K562 (cell line): ENCODE measurements at regions not wholly inside any gene's neighbourhood (a gene's known extent, or its start where the extent isn't known, plus 50 kb on each side); places are given as distances from the start of the nearest gene placed in this dataset.

Experiments used
- CEBPG ChIP-seq, 3 experiments: fragments of 200-800 bp in 1 of 3; sonication (Bioruptor generic) in 1 of 3; sonication (generic) in 1 of 3; formaldehyde crosslinking in 1 of 3; IDR thresholded peaks in 2 of 3; conservative IDR thresholded peaks in 1 of 3; 2 replicates each; pipeline versions ENCODE4 v1.6.1 to v1.8.0; 2016 to 2022; ENCODE audit warnings: missing compliant biosample characterization in 2 of 3, missing genetic modification characterization in 2 of 3, mild to moderate bottlenecking in 1 of 3, missing genetic modification reagents in 1 of 3
- CHD1 ChIP-seq: fragments of 200-600 bp; sonication (generic); IDR thresholded peaks from one replicate; pipeline ENCODE4 v1.6.1; 2012; ENCODE audit warnings: mild to moderate bottlenecking, moderate library complexity, low read length, inconsistent platforms
- CTBP1 ChIP-seq: fragments of 450-650 bp; IDR thresholded peaks from 2 replicates; pipeline ENCODE4 v1.6.1; 2016; ENCODE audit warnings: borderline replicate concordance
- GABPB1 ChIP-seq: sonication (generic); formaldehyde crosslinking; IDR thresholded peaks from 2 replicates; pipeline ENCODE4 v1.8.0; 2022; ENCODE audit warnings: mild to moderate bottlenecking, missing genetic modification reagents
- HDAC3 ChIP-seq: fragments of 450-650 bp; IDR thresholded peaks from 2 replicates; pipeline ENCODE4 v1.6.1; 2018; ENCODE audit warnings: borderline replicate concordance, mild to moderate bottlenecking, moderate library complexity; ENCODE audit not compliant: partially characterized antibody
- HMGN3 ChIP-seq: IDR thresholded peaks from 2 replicates; pipeline ENCODE4 v1.6.1; 2011; ENCODE audit warnings: borderline replicate concordance, low read depth, mild to moderate bottlenecking, mixed read lengths, low read length; ENCODE audit not compliant: insufficient read length; ENCODE audit errors: extremely low read depth
- NCOA1 ChIP-seq: fragments of 450-650 bp; IDR thresholded peaks from 2 replicates; pipeline ENCODE4 v1.6.1; 2016; ENCODE audit warnings: low read depth
- PHF21A ChIP-seq: fragments of 450-650 bp; IDR thresholded peaks from 2 replicates; pipeline ENCODE4 v1.6.1; 2017; ENCODE audit warnings: low read depth, borderline replicate concordance
- STAG1 ChIP-seq: sonication (generic); formaldehyde crosslinking; IDR thresholded peaks from 2 replicates; pipeline ENCODE4 v1.5.0; 2020; ENCODE audit warnings: missing genetic modification reagents, borderline replicate concordance
- TBP ChIP-seq: optimal IDR thresholded peaks from 2 replicates; pipeline ENCODE3; 2011; ENCODE audit warnings: low read depth, low read length, improper control_type of control experiment
- TCF3 ChIP-seq: sonication (generic); formaldehyde crosslinking; IDR thresholded peaks from 2 replicates; pipeline ENCODE4 v1.4.0; 2020; ENCODE audit warnings: mild to moderate bottlenecking, missing genetic modification reagents
- THAP12 ChIP-seq: fragments of 250-450 bp; sonication (Bioruptor Pico); IDR thresholded peaks from 2 replicates; pipeline ENCODE4 v1.9.0; 2021; ENCODE audit warnings: mild to moderate bottlenecking, inconsistent platforms
- VEZF1 ChIP-seq: fragments of 200-800 bp; sonication (Bioruptor generic); IDR thresholded peaks from 2 replicates; pipeline ENCODE4 v1.6.1; 2017; ENCODE audit warnings: missing genetic modification characterization, missing compliant biosample characterization
- ZNF184 ChIP-seq: sonication (generic); formaldehyde crosslinking; IDR thresholded peaks from 2 replicates; pipeline ENCODE4 v1.5.0; 2020; ENCODE audit warnings: missing genetic modification reagents
- ZNF217 ChIP-seq: sonication (generic); formaldehyde crosslinking; IDR thresholded peaks from 2 replicates; pipeline ENCODE4 v1.8.0; 2022; ENCODE audit warnings: mild to moderate bottlenecking, missing genetic modification reagents
- ZNF239 ChIP-seq: fragments of 250-450 bp; sonication (Bioruptor Pico); IDR thresholded peaks from 2 replicates; pipeline ENCODE4 v1.4.0; 2020; ENCODE audit warnings: mild to moderate bottlenecking
- ZNF282 ChIP-seq: sonication (generic); formaldehyde crosslinking; IDR thresholded peaks from 2 replicates; pipeline ENCODE4 v1.8.1; 2023; ENCODE audit warnings: missing genetic modification reagents
- TF ChIP-seq, protein P1 (sequence below), 2 experiments: IDR thresholded peaks; 2 replicates each; pipeline ENCODE4 v1.6.1; 2012; ENCODE audit warnings: improper control_type of control experiment in 2 of 2, low read depth in 2 of 2, low read length in 2 of 2, borderline replicate concordance in 1 of 2
- TF ChIP-seq, protein P2 (sequence below): sonication (generic); formaldehyde crosslinking; IDR thresholded peaks from 2 replicates; pipeline ENCODE4 v1.8.0; 2022; ENCODE audit warnings: mild to moderate bottlenecking, missing genetic modification reagents

- TF ChIP-seq CTBP1 (peak; percentile 15; the same call in 1 of the 2 replicates), TCF3 (peak; percentile 95), NCOA1 (peak; percentile 52; the same call in 1 of the 2 replicates), CEBPG (CRISPR knock-in tag; IDR thresholded peaks at IDR 0.05) (no peak), CEBPG (tag; conservative IDR thresholded peaks at IDR 0.05 in 1 of 2, IDR thresholded peaks at IDR 0.05 in 1 of 2) (no peak), VEZF1 (peak; percentile 32), ZNF239 (CRISPR knock-in tag) (no peak), HMGN3 (peak; percentile 99), THAP12 (0 out of 2 replicates have a peak, but pooled peaks have one; percentile 28), ZNF282 (CRISPR knock-in tag) (no peak), TBP (peak; percentile 7), GABPB1 (CRISPR knock-in tag) (0 out of 2 replicates have a peak, but pooled peaks have one; percentile 9), ZNF217 (CRISPR knock-in tag) (no peak), STAG1 (no peak), HDAC3 (peak; percentile 79), ZNF184 (CRISPR knock-in tag) (no peak), PHF21A (no peak), CHD1 (peak; percentile 82)
- TF ChIP-seq, protein P1, sequence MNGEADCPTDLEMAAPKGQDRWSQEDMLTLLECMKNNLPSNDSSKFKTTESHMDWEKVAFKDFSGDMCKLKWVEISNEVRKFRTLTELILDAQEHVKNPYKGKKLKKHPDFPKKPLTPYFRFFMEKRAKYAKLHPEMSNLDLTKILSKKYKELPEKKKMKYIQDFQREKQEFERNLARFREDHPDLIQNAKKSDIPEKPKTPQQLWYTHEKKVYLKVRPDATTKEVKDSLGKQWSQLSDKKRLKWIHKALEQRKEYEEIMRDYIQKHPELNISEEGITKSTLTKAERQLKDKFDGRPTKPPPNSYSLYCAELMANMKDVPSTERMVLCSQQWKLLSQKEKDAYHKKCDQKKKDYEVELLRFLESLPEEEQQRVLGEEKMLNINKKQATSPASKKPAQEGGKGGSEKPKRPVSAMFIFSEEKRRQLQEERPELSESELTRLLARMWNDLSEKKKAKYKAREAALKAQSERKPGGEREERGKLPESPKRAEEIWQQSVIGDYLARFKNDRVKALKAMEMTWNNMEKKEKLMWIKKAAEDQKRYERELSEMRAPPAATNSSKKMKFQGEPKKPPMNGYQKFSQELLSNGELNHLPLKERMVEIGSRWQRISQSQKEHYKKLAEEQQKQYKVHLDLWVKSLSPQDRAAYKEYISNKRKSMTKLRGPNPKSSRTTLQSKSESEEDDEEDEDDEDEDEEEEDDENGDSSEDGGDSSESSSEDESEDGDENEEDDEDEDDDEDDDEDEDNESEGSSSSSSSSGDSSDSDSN (IDR thresholded peaks at IDR 0.05; ENCODE audit: borderline replicate concordance in 1 of 2, low read depth in 2 of 2, low read length in 2 of 2) = peak; percentile 87 to 95
- TF ChIP-seq, protein P2, sequence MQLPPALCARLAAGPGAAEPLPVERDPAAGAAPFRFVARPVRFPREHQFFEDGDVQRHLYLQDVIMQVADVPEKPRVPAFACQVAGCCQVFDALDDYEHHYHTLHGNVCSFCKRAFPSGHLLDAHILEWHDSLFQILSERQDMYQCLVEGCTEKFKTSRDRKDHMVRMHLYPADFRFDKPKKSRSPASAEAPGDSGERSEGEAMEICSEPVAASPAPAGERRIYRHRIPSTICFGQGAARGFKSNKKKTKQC (CRISPR knock-in tag) = 0 out of 2 replicates have a peak, but pooled peaks have one; percentile 11
Measured at GRCh38 chr11:16604794-16605388, 133.6 kb upstream of the C11orf58 start (continued).
